NCI-H1092 (cell line): ENCODE measurements at regions not wholly inside any gene's neighbourhood (a gene's known extent, or its start where the extent isn't known, plus 50 kb on each side); places are given as distances from the start of the nearest gene placed in this dataset.

Experiments
- DNase-seq: peaks from one replicate; lab custom pipeline; 2025; lab: John Stamatoyannopoulos, UW

- no peak for DNase-seq
Measured at GRCh38 chr10:76733441-76733936, 904.1 kb downstream of the KCNMA1 start.

- DNase-seq: no peak
Measured at GRCh38 chr10:76732306-76732705, 905.3 kb downstream of the KCNMA1 start.

GRCh38 chr10:76729841-76730487 is 907.6 kb downstream of the KCNMA1 start:
- no peak for DNase-seq

DNA sequence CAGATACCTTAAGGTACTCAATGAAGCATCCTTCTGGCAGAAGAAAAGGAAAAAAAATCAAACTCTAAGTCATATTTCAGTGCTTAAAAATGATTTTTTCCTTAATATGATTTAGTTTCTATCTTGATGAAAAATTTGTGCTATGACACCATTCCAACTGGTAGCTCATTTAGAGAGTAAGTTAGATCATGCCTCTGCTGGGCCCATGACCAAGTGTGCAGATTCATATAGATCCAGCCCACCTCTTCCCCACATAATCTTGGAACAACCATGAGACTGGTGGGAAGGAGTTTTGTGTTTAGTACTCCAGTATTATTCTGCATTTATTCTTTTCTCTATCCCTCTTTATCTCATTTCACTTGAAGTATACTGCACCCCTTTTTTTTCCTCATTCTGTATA is 908.3 kb downstream of the KCNMA1 start:
- DNase-seq: no peak

DNA sequence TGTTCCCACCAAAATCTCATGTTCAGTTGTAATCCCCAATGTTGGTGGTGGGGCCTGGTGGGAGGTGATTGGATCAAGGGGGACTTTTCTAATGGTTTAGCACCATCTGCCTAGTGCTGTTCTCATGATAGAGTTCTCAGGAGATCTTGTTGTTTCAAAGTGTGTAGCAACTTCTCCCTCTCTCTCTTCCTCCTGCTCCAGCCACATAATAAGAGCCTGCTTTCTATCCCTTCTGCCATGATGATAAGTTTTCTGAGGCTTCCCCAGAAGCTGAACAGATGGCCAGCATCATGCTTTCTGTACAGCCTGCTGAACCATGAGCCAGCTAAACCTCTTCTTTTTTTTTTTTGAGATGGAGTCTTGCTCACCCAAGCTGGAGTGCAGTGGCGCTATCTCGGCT is 910.6 kb downstream of the KCNMA1 start:
- no peak for DNase-seq

DNA sequence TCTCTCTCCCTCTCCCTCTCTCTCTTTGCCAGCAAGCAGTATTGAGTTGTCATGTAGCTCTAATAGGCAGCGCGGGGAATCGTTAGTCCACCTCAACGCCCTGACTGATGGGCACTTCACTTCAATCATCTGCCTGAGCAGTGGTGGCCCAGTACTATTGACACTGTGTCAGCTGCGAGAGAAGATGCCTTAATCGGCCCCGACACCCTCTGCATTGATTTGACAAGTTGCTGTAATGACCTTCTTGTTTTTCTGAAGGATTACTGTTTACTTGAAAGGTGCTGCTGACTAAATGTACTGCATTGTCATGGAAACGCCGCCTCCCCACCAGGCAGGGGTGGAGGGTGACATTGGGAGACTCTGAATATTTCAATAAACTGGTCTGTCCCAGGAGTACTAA is 913.8 kb downstream of the KCNMA1 start:
- DNase-seq: peak; percentile 4

GRCh38 chr10:76721891-76722505 is 915.6 kb downstream of the KCNMA1 start:
- no peak for DNase-seq

- no peak for DNase-seq
Measured at GRCh38 chr10:76719006-76719405, 918.6 kb downstream of the KCNMA1 start.

DNA sequence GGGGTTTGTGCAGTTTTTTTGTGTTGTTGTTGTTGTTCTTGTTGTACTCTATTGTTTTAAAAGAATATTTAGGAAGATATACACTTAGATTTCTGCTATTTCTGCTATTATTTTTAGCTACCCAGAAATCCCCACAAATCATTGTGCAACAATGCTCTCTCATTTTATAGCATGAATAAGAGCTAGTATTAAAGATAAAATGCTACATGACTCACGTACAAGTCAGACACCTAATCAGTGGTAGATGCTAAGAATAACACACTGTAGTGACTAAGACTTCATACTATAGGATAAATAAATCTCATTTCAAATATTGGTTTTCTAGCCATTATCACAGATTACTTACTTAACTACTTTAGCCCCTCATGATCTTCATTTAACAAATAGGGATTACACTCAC is 920.5 kb downstream of the KCNMA1 start:
- DNase-seq: no peak

- DNase-seq: no peak
Measured at GRCh38 chr10:76711222-76711997, 926.2 kb downstream of the KCNMA1 start.

DNA sequence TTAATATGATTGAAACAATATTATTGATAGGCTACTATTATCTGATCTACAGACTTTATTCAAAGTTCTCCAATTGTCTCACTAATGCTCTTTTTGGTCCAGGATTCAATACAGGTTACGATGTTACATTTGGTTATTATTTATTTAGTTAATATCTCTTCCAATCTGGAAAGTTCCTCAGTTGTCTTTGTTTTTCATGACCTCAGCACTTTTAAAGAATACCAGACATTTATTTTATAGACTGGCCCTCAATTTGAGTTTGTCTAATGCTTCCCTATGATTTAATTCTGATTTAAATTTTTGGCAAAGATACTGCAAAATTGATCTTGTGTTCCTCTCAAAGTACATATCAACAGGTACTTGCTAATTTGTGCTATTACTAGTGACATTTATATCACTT is 937.4 kb downstream of the KCNMA1 start:
- DNase-seq: no peak

DNA sequence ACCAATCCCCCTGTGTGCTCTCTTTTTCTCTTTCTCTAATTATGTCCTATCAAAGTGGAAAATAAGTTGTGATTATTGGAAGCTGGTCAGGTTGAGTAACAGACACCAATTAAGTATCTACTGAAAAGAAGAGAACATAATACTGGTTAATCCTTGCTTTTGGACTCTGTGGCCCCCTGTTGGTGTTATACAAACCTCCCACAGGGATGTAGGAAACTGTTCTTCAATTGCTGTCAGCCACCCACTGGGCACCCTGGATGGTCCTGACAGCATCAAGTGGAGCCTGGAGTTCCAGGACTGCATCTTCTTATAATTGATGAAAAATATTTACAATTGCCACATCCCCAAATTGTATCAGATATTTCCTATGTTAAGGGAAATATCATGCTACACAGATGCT is 939.7 kb downstream of the KCNMA1 start:
- DNase-seq: no peak

GRCh38 chr10:76695069-76695468 is 942.5 kb downstream of the KCNMA1 start:
- no peak for DNase-seq

GRCh38 chr10:76686201-76686600 is 951.4 kb downstream of the KCNMA1 start:
- no peak for DNase-seq

GRCh38 chr10:76684968-76685367 is 952.6 kb downstream of the KCNMA1 start:
- DNase-seq: no peak

- no peak for DNase-seq
Measured at GRCh38 chr10:76681153-76681552, 956.5 kb downstream of the KCNMA1 start.

GRCh38 chr10:76679030-76679429 is 958.6 kb downstream of the KCNMA1 start:
- no peak for DNase-seq

DNA sequence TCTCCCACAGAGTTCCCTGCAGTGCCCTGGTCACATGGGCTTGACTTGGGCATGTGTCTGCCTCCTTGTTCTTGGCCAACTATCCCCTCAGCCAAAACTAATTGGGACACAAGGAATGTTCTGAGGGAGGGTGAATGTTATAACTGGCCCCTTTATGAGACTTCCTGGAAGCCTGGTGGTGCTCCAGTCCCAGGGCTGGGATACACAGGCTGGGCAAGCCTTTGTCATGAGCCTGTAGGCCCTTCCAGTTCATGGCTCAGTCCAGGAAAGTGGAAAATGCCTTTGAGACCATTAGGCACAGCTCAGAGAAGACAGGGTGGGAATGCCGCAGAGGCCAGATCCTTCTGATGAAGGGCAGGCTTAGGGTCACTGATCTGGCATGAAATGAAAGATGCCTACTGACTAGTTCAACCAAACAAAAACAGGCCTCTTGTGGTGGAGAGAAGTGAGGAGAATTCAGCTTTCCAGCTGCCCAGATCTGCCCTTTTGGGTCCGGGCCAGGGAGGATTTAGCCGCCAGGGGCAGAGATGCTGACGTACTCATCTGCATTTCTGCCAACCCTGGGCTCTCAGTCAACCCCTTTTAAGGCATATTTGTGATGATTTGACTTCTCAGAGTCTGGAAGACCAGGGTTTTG is 961.5 kb downstream of the KCNMA1 start:
- no peak for DNase-seq

GRCh38 chr10:76675561-76675950 is 962.1 kb downstream of the KCNMA1 start:
- DNase-seq: no peak

DNA sequence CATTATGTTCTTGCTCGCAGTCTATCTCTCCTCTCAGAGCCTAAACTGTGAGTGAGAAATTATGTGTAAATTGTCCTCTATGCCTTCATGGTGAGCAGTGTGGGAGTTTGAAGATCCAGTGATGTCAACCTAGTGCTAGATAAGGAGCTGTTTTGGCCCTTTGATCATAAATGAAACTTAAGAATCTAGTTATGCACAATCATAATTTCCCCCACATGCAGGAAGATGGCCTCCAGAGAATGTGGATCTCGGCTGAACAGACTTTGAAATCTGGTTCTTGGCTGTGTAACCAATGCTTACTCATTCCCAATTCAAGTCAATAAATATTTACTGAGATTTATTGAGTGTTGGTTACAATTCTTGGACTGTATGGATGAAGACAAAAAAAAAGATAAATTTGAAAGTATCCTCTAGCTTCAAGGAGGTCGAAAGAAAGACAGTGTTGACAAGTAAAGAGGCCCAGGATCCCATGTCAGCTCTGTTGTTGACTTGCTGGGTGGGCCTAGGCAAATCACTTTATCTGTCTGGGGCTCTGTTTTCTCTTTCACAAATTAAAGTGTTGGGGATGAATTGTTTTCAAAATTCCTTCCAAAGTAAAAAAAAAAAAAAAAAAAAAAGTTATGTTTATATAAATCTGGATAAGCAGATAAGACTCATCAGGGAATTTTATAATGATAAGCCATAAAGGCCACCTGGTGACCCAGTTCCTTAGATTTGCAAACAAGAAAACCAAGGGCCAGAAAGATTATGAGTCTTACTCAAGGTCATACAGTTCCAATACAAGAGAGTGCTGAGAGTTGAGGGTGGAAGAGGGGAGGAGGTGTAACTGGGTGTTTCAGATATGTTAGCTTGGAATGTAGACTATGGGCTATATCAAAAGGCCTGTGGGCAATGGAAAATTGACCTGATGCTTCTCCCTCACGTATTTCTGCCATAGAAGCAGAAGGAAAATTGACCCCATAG is 969.9 kb downstream of the KCNMA1 start:
- DNase-seq: no peak

DNA sequence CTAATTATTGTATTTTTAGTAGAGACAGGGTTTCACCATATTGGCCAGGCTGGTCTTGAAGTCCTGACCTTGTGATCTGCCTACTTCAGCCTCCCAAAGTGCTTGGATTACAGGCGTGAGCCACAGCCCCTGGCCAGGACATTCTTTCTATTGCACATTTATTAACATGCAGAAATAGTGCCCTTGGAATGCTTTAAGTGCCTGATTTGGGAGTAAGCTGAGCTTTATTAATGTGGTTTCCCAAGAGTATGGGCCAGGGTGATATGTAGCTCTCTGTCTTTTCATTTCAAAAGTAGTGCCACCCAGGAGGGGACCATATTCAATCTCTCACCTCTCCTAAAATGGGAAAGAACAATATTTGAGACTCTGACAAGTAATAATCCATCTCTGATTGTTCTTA is 970.7 kb downstream of the KCNMA1 start:
- DNase-seq: no peak

- no peak for DNase-seq
Measured at GRCh38 chr10:76665029-76665428, 972.6 kb downstream of the KCNMA1 start.
